GM12878 (cell line): ENCODE measurements at regions not wholly inside any gene's neighbourhood (a gene's known extent, or its start where the extent isn't known, plus 50 kb on each side); places are given as distances from the start of the nearest gene placed in this dataset.

Experiments
- ATAC-seq: fragments of 200-7000 bp; cut with Tn5 transposase; 3 replicates; pipeline ENCODE4 v1.9.1; 2020; ENCODE audit warnings: mild to moderate bottlenecking, moderate library complexity
- BruUV-seq: library from RNA; stranded (reverse); fragments of 400-500 nt; replicated peaks from 2 replicates; lab custom pipeline; 2021; lab: Mats Ljungman, UMichigan
- CTCF ChIA-PET: fragments of 300-600 bp; sonication (Branson Sonifier 250); formaldehyde crosslinking; extraction: SDS; loops from one replicate; lab custom pipeline; 2021; ENCODE audit warnings: inconsistent platforms; lab: Yijun Ruan, JAX
- POLR2A ChIA-PET: fragments of 350-600 bp; formaldehyde crosslinking; extraction: SDS; loops from one replicate; lab custom pipeline; 2021; ENCODE audit warnings: inconsistent platforms; lab: Charles Lee
- RAD21 ChIA-PET: fragments of 300-600 bp; sonication (Branson Sonifier 250); formaldehyde crosslinking; loops from one replicate; lab custom pipeline; 2023; ENCODE audit warnings: antibody characterized with exemption; ENCODE audit not compliant: unreplicated experiment; lab: Charles Lee
- SMC1A ChIA-PET: fragments of 300-600 bp; sonication (Branson Sonifier 250); formaldehyde crosslinking; loops from one replicate; lab custom pipeline; 2023; ENCODE audit not compliant: unreplicated experiment, uncharacterized antibody; lab: Charles Lee
- DNase-seq: peaks from one replicate; pipeline ENCODE4 v3.0.0-alpha.2; 2011; ENCODE audit warnings: low read depth, low spot score
- FAIRE-seq: peaks from 3 replicates; lab custom pipeline; 2011; peaks lifted over from hg19 to GRCh38; lab: Jason Lieb, UNC
- H2AFZ ChIP-seq: 2 replicates; pipeline ENCODE4 v1.6.0; 2011; ENCODE audit warnings: low read depth, low read length, control low read depth; ENCODE audit not compliant: control insufficient read depth
- H3K27ac ChIP-seq: 2 replicates; pipeline ENCODE4 v1.5.1; 2011; ENCODE audit warnings: control low read depth; ENCODE audit not compliant: control insufficient read depth, insufficient read depth
- H3K27me3 ChIP-seq, 2 experiments: replicated peaks in 1 of 2; 2 replicates each; pipeline versions ENCODE4 v1.6.0 to v1.6.1; 2011; ENCODE audit warnings: low read length in 1 of 2; ENCODE audit not compliant: control insufficient read depth in 2 of 2, insufficient read depth in 2 of 2
- H3K36me3 ChIP-seq, 2 experiments: 2 replicates each; pipeline ENCODE4 v1.5.1; 2011; ENCODE audit warnings: low read length in 1 of 2; ENCODE audit not compliant: control insufficient read depth in 2 of 2, insufficient read depth in 2 of 2
- H3K4me1 ChIP-seq: 2 replicates; pipeline ENCODE4 v1.6.1; 2011; ENCODE audit warnings: mild to moderate bottlenecking, low read length, moderate library complexity, mixed read lengths; ENCODE audit not compliant: control insufficient read depth, insufficient read depth
- H3K4me2 ChIP-seq: 2 replicates; pipeline ENCODE4 v1.6.0; 2011; ENCODE audit warnings: control low read depth; ENCODE audit not compliant: control insufficient read depth, insufficient read depth
- H3K4me3 ChIP-seq: fragments of 200-600 bp; sonication (generic); 2 replicates; pipeline ENCODE4 v1.5.1; 2016
- H3K79me2 ChIP-seq: 2 replicates; pipeline ENCODE4 v1.6.0; 2011; ENCODE audit warnings: low read length; ENCODE audit not compliant: control insufficient read depth, insufficient read depth
- H3K9ac ChIP-seq: 2 replicates; pipeline ENCODE4 v1.8.0; 2011; ENCODE audit warnings: low read length, control low read depth, mixed read lengths; ENCODE audit not compliant: control insufficient read depth, insufficient read depth
- H3K9me3 ChIP-seq: replicated peaks from 3 replicates; pipeline ENCODE4 v1.5.1; 2011; ENCODE audit warnings: mild to moderate bottlenecking, low read length; ENCODE audit not compliant: control insufficient read depth, insufficient read depth
- H4K20me1 ChIP-seq: 2 replicates; pipeline ENCODE4 v1.6.0; 2011; ENCODE audit not compliant: control insufficient read depth, insufficient read depth
- CUX1 ChIP-seq: IDR thresholded peaks from 2 replicates; pipeline ENCODE4 v1.6.1; 2012; ENCODE audit warnings: improper control_type of control experiment, low read depth, low read length; ENCODE audit not compliant: insufficient replicate concordance
- GATAD2B ChIP-seq: fragments of 450-650 bp; conservative IDR thresholded peaks from 2 replicates; pipeline ENCODE4 v1.6.1; 2017; ENCODE audit warnings: low read depth, mild to moderate bottlenecking, moderate library complexity
- MTA3 ChIP-seq: IDR thresholded peaks from 2 replicates; pipeline ENCODE4 v1.6.1; 2012; ENCODE audit warnings: low read length, inconsistent platforms, borderline replicate concordance
- MYB ChIP-seq: fragments of 150-350 bp; IDR thresholded peaks from 2 replicates; pipeline ENCODE4 v1.6.1; 2014; ENCODE audit warnings: mild to moderate bottlenecking, low read depth, low read length, borderline replicate concordance
- RFX5 ChIP-seq: IDR thresholded peaks from 2 replicates; pipeline ENCODE4 v1.6.1; 2011; ENCODE audit warnings: low read depth, low read length, improper control_type of control experiment
- ZZZ3 ChIP-seq: IDR thresholded peaks from 2 replicates; pipeline ENCODE4 v1.6.1; 2011; ENCODE audit warnings: low read depth; ENCODE audit not compliant: control insufficient read depth, insufficient read length
- WGBS: methylation state at CpG from one replicate; pipeline ENCODE4 v1.1.6; 2016; ENCODE audit warnings: low lambda C conversion rate; ENCODE audit not compliant: insufficient replicate concordance, insufficient coverage; ENCODE audit errors: missing lambda C conversion rate; 5-methylcytosine and 5-hydroxymethylcytosine counted together
- in situ Hi-C: fragments of 300-500 bp; cut with MboI; formaldehyde crosslinking; loops from 9 replicates; pipeline ENCODE4 v1.14.3; 2018; ENCODE audit warnings: mixed read lengths
- intact Hi-C: fragments of 100-400 bp; cut with micrococcal nuclease; formaldehyde crosslinking; loops from one replicate; pipeline ENCODE4 v1.14.2; 2022; ENCODE audit not compliant: unreplicated experiment

- Histone ChIP-seq H3K4me2 (no peak overlapping the region), H3K9ac (no peak overlapping the region), H3K4me1 (no peaks in the 10 kb centered on the region), H3K79me2 (no peaks in the 10 kb centered on the region), H3K27ac (no peak overlapping the region)
- no TSS peak for BruUV-seq
- WGBS = 27% methylated on average over 6 of the region's 6 CpGs
- TF ChIP-seq GATAD2B (no peak), MYB (no peak), CUX1 (no peak), RFX5 (no peak), MTA3 (no peak), ZZZ3 (no peak)
- TF ChIP-seq, all 136 proteins: peak for 0
- intact Hi-C loops = no loop called here
- ChIA-PET SMC1A (no interaction called here), RAD21 (no interaction called here), CTCF (interaction anchor here (0.6 kb wide), 1 partner anchor 55 kb away, joined by 3 read pairs; no protein-coding TSS in a partner anchor), POLR2A (no interaction called here)
- no peak overlapping the region for H2AFZ ChIP-seq
- H3K9me3 ChIP-seq = peaks cover 4% of the 10 kb centered on the region; the same call in 1 of the 3 replicates
- DNase-seq (no peak), FAIRE-seq (no peak), ATAC-seq (no peak)
- in situ Hi-C loops = no loop called here
- H4K20me1 ChIP-seq = no peaks in the 10 kb centered on the region
- H3K4me3 ChIP-seq = no peak overlapping the region
- no peaks in the 10 kb centered on the region for H3K36me3 ChIP-seq
- no peaks in the 10 kb centered on the region; a peak in 1 of 4 replicates for H3K27me3 ChIP-seq
Observed at GRCh38 chr14:103239751-103240150, 94.3 kb upstream of the EIF5 start.
